Cardiac septum (tissue), 1 donor: ENCODE measurements at regions not wholly inside any gene's neighbourhood (a gene's known extent, or its start where the extent isn't known, plus 50 kb on each side); places are given as distances from the start of the nearest gene placed in this dataset.
"Not testable (repeated sequence)": the region's sequence is repeated elsewhere in the genome, so short reads cannot be mapped to it uniquely, and the experiment has no call there.

Experiments used
- DNase-seq: peaks from one replicate; pipeline ENCODE4 v3.0.0-alpha.2; 2020; ENCODE audit warnings: low spot score
- intact Hi-C: fragments of 100-400 bp; cut with DNase I; formaldehyde crosslinking; loops from one replicate; pipeline ENCODE4 v1.14.0; 2022
- donor health status: DM: no; HTN: no; CAD: no.

DNA sequence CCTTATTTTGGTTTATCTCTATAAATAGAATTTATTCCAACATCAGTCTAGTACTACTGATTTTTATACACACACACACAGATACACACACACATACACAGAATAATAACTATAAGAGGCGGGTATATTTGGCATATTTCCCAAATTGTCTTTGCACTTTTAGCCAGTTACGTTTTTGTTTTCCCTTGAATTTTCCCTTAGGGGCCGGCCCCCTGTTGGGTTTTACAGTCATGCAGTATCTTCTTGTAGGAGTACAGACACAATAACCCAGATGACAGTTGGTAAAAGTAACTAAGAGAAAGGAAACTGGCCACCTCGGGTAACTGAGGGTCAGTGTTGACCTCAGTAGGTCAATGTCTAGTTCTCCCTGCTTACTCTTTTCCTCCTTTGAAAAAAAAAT lies 50.9 kb downstream of the DISP1 start:
- no peak for DNase-seq
- intact Hi-C loops: no loop called here

DNA sequence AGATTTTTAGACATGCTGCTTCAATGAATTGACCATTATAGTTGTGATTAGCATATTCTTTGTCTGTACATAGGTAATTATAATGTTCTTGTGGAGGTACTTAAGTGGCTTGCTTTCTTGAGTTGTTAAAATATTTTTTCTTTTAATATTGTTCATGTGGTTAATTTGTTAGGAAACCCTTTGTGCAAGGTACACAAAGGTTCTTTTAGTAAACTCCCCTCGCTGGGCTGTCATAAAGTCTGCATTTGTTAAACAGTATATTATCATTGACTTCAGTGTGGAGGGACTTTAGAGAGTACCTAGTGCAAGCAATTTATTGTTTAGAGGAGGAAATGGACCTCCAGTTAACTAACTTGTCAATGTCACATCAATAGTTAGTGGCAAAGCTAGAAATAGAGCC lies 52.5 kb downstream of the DISP1 start:
- no peak for DNase-seq
- intact Hi-C loops: no loop called here

DNA sequence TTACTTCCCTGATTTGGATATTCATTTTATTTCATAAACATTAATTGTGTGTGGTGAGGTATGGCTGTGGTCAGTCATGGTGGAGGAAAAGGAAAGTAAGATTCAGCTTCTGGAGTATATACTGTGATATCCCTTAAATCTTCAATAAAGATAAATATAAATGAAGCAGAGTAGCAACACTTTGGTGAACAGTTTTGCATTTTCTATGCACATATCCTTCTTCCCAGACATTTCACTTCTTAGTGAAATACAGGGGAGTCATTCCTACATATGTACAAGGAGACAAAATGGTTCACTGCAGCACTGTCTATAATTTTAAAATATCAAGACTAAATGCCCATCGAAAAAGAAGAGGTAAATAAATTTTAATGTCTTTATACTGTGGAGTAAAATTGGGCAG lies 61.3 kb downstream of the DISP1 start:
- no peak for DNase-seq
- intact Hi-C loops: no loop called here

DNA sequence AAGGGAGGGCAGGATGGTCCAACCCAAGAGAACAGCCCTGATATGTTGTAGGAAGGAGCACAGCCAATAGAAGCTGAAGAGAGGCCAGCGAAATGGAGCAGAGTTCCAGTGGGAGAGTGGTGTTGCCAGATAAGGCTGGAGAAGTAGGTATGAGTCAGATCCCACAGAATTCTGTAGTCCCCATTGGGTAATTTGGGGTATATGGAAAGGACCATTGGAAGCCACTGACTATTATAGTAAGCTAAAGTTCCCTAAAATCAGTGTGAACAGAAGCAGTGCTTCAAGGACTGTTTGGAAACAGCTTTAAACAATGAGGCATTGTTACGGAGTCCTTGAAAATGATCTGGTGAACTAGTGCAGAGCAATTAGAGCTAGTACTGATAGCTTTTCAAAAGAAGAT lies 63.0 kb downstream of the DISP1 start:
- DNase-seq: no peak
- intact Hi-C loops: no loop called here

DNA sequence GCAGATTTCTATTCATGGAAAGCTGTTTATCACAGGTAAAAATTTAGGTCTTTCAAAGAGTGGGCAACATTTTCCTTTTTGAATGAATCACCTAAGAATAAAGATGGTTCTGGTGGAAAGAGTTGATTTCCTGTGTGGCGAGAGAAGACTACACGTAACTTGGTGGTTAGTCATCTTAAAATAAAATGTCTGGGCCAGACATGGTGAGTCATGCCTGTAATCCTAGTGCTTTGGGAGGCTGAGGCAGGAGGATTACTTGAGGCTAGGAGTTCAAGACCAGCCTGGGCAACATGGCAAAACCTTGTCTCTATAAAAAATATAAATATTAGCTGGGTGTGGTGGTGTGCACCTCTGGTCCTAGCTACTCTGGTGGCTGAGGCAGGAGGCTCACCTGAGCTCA lies 65.7 kb downstream of the DISP1 start:
- DNase-seq: no peak
- intact Hi-C loops: no loop called here

DNA sequence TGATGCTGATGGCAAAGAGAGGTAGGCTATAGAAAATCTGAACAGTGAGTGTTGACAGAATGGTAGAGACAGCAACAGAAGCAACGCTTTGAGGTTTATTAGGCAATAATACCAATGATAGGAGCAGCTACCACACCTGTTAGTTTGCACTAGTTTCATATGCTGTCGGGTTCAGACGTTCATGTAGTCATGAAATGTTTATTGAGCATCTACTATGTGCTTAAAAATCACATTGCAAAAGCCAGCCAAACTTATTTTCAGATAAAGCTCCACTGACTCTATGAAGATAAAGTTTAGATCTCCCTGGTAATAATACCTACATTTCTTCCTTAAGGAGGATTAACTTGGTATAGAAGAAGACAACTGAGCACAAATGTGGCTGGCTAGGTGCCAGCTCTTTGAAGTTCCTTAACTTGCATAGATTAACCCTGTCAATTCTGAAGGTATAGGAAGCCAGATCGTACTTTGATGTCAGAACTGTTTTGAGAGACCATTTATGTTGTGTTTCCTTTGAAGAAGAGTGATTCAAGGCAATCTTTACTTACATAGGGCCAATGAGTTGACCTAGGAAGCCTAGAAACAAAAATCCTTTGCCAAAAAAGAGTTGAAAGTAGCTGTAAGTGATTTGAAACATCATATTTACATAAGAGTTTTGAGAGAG lies 71.5 kb downstream of the DISP1 start:
- intact Hi-C loops: no loop called here

DNA sequence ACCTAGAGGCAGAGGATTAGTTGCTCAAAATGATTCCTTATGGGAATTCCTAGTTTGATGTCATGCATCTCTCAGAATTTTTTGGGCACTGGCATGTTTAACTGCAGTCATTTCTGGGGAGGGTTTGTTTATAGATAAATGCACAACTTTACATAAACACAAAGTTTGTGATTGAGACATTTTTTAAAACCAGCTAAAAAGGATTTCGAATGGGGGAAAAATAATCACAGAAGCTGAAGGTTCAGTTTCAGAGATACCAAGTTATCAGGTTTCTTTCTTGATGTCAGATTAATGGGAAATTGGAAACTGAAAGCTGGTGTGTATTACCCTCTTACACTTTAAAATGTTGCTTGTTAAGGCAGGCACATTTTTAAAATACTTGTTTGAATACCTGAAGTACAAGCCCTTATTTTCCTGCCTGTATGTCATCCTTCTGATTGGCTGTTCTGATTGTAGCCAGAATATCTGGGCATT lies 72.1 kb downstream of the DISP1 start:
- intact Hi-C loops: no loop called here
- DNase-seq: no peak

More for the DNA sequence above, 71.5 kb downstream of the DISP1 start:
- no peak for DNase-seq

DNA sequence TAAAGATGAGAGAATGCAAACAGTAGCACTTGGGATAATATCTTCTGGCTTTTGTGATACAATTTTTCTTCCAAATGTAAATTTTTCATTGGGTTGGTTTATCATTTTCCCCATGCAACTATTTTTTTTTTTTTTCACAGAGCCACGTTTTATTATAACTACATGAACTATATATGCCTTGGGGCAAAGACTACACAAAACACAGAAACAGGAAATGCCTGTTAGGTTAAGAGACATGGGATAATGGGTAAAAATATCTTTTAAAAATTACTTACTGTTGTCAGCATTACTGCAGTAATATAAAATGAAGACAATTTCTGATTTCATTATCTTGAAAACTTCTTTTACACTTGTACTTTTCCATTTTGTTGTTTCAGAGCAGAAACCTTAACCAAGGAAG lies 74.6 kb downstream of the DISP1 start:
- intact Hi-C loops: no loop called here

DNA sequence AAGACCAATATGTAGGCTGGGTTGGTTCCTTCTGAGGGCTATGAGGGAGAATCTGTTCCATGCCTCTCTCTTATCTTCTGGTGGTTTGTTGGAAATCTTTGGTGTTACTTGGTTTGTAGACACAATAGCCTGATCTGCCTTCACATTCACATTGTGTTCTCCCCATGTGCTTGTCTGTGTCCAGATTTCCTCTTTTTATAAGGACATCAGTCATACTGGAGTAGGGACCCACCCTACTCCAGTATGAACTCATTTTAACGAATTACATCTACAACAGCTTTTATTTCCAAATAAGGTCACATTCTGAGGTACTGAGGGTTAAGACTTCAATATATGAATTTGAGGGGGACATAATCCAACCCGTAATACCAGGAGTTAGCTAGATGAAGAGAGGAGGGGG lies 75.9 kb downstream of the DISP1 start:
- no peak for DNase-seq

More for the DNA sequence above, 74.6 kb downstream of the DISP1 start:
- no peak for DNase-seq

DNA sequence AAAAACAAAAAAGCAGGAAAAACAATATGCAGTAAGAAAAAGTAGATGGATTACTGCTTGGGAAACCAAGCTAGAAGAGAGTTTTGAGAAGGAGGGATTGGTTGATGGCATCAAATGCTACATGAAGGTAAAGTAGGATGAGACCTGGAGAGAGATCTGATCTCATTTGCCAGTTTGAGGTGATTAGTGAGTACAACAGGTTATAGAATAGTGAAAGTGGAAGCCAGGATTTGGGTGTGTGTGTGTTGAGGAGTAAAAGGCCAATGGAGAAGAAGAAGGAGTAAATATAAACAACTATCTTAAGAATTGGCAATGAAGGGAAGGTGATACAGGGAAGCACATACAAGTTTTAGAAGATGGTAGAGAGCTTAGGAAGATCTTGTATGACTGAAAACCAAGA lies 76.7 kb downstream of the DISP1 start:
- DNase-seq: no peak
- intact Hi-C loops: no loop called here

More for the DNA sequence above, 75.9 kb downstream of the DISP1 start:
- intact Hi-C loops: no loop called here

DNA sequence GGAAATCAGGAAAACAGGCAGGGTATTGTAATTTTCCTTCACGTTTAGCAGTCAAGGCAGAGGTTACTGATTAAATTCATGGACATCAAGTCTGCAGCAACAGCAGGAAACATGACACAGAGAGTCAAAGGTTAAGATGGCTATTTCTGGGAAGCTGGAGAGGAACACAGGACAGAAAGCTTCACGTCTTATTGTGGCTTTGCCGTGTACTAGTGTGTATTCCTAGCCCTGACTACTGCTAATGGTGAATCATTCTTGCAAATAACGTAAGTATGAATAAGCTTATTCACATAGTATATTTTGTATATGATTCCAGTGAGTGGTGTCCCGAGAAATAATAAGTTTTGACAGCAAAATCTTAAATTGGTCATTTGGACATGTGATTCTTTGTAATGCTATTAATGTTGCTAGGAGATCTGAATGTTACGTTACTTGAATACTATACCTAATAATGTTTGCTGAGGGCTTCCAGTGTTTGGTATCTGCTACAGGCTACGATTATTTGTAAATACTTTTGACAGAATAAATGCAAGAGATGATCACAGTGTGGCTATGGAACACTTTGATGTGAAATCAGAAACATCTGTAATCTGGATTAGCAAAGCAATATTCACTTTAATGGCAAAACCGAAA lies 77.4 kb downstream of the DISP1 start:
- intact Hi-C loops: no loop called here
- no peak for DNase-seq

DNA sequence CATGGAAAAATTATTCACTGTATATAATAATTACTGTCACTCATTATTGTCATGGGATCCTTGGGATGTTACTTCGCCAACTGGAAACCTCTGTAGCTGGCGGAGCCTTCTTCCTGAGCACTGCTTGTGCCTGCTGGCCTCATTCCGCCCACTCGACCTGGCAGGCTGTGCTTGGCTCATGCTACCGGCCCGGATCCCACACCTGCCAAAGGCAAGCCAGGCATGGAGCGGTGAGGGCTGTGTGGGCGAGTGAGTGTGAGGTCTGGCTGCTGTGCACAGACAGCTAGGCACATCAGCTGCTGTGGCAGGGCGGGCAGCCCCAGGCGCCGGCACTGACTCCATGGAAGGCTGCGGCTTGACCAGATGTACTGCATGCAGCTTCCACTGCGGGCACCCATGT lies 78.4 kb downstream of the DISP1 start:
- intact Hi-C loops: no loop called here
- no peak for DNase-seq

DNA sequence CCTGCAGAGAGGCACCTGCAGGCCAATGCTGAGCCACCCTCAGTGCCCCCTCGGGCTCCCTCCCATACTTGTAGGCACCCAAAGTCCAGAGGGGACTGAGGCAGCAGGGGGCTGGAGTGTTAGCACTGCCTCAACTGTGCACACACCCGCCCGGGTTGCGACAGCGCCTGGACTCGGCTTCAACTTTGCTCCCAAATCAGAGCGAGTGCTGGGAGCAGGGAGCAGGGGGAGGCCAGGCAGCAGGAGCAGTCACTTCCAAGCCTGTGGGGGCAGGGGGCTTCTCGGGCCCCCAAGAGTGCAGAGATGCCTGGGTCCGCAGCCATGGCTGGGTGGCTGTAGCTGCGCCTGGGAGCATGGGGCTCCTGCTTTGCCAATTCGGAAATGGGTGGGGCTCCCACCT lies 79.5 kb downstream of the DISP1 start:
- intact Hi-C loops: no loop called here
- DNase-seq: no peak

DNA sequence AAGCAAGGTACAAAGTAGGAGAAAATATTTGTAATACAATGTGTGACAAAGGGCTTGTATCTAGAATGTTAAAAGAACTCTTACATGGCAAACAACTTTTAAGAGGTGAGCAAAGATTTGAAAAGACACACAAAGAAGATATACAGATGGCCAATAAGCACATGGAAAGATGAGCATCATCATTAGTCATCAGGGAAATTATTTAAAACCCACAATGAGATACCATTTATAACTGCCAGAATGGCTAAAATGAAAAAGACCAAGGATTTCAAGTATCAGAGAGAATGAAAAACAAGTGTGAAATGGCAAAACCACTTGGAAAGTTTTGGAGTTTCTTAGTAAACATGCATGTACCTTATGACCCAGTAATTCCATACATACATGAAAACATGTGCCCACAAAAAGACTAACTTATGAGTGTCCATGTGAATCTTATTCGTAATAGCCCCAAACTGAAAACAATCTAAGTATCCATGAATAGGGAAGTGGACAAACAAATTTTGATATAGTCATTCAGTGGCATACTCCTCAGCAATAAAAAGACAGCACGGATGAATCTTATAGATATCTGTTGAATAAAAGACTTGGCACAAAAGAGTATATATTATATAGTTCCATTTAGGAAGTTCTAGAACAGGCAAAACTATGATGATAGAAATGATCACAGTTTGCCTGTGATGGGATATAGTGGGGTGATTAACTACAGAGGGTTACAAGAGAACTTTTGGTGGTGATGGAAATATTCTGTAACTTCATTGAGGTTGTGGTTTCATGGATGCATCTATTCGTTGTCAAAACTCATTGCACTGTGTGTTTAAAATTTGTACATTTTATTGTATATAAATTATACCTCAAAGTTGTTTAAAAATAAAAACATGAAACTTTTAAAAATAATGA lies 82.0 kb downstream of the DISP1 start:
- no peak for DNase-seq
- intact Hi-C loops: no loop called here

DNA sequence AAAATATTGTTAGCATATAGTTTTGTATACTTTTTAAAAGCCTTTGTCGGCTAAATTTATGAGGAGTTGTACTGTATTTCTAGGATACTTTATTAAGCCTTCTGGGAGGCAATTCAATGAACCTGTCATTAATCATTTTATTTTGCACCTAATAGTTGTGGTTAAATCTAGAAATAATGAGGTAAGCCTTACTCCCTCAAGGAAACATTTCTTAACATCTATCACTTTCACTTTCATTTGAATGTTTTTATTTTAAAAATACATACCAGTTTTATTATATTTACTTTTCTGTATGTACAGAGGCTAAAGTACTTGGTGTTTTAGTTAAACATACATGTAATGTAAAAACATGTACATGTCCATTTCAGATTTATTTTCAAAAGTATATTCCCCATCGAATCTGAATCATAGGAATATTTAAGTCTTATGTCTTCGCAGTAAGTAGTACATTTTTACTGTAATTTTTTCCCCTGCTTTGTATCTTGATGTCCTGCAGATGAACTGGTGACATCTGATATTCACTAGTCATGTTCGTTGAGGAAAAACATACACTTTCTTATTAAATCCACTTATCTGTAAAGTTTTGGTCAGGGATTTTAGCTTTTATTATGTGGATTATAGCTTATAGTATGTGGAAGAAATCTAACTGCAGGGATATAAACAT lies 82.8 kb downstream of the DISP1 start:
- no peak for DNase-seq
- intact Hi-C loops: no loop called here

DNA sequence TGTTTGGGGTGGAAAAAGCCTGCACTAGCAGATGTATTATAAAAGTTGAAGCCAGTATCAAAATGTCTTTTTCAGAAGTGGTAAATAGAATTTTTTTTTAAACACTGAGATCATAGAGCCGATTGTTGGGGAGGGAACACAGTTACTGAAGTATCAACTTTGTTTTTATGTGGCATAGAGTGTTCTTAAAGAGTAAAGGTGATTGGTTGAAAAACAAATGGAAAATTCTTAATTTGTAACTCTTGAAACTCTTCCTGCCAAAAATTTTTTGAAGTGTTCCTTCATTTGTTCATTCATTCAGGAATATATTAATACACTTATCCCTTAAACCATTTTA lies 83.3 kb downstream of the DISP1 start:
- intact Hi-C loops: no loop called here
- DNase-seq: no peak

DNA sequence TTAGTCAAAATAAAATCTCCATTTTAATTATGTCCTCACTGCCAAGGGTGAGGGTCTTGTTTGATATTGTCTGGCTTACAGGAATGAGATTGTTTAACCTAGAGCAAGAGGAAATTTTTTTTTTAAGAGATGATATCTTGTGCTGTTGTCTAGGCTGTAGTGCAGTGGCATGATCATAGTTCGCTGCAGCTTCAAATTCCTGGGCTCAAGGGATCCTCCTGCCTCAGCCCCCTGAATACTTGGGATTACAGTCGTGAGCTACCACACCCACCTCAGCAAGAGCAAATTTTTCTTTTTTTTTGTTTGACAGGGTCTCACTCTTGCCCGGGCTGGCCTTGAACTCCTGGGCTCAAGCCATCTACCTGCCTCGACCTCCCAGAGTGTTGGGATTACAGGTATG lies 84.6 kb downstream of the DISP1 start:
- intact Hi-C loops: no loop called here
- no peak for DNase-seq

DNA sequence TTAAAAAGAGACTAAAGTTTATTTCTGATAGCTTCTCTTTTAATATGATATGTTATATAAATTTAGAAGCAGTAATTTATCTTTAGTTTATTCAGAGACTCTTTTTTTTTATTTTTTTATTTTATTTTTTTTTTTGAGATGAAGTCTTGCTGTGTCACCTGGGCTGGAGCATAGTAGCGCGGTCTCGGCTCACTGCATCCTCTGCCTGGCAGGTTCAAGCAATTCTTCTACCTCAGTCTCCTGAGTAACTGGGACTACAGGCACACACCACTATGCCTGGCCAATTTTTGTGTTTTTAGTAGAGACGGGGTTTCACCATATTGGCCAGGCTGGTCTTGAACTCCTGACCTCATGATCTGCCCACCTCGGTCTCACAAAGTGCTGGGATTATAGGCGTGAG lies 89.6 kb downstream of the DISP1 start:
- DNase-seq: no peak
- intact Hi-C loops: no loop called here

DNA sequence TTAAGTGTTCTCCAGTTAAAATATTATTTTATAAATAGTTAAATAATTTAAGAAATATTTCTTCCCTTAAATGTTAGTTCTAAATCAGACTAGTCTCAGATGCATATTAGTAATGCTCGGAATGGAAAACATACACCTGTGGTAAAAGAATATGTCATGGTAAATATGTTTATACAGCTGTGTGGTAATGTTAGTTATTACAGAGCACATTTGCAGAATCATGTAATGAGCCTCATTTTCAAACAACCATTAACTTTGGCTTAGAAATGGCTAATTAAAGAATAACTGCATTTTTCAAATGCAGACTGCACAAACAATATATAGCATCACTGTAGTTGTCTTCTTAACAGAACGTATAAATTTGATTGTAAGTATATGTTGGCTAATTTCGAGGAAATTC lies 90.3 kb downstream of the DISP1 start:
- intact Hi-C loops: no loop called here

DNA sequence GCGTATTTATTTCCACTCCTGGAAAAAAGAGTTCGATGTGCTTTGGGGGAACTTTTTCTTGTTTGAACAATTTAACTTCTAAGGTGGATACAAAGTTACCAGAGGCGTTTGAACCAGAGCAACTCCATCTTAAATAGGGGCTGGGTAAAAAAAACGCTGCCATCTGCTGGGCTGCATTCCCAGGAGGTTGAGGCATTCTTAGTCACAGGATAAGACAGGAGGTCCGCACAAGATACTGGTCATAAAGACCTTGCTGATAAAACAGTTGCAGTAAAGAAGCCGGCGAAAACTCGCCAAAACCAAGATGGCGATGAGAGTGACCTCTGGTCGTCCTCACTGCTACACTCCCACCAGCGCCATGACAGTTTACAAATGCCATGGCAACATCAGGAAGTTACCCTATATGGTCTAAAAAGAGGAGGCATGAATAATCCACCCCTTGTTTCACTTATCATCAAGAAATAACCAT lies 91.5 kb downstream of the DISP1 start:
- DNase-seq, intact Hi-C loops: not testable (repeated sequence)

More for the DNA sequence above, 90.3 kb downstream of the DISP1 start:
- no peak for DNase-seq
